LNCaP clone FGC (cell line): ENCODE measurements at regions not wholly inside any gene's neighbourhood (a gene's known extent, or its start where the extent isn't known, plus 50 kb on each side); places are given as distances from the start of the nearest gene placed in this dataset.

ENCODE experiments used
- DNase-seq: peaks from one replicate; pipeline ENCODE4 v3.0.0-alpha.2; 2011; ENCODE audit warnings: low read depth
- H3K4me3 ChIP-seq: 2 replicates; pipeline ENCODE4 v1.5.1; 2011; ENCODE audit warnings: mild to moderate bottlenecking, low read depth, low read length, control low read depth
- CTCF ChIP-seq: IDR thresholded peaks from 2 replicates; pipeline ENCODE4 v1.5.1; 2012; ENCODE audit warnings: mild to moderate bottlenecking; ENCODE audit not compliant: control insufficient read depth, insufficient read depth; ENCODE audit errors: extremely low read depth

GRCh38 chr1:30110846-30111245 lies 612.5 kb downstream of the MATN1 start:
- no peak for TF ChIP-seq CTCF
- no peak for DNase-seq
- no peak overlapping the region for H3K4me3 ChIP-seq

DNA sequence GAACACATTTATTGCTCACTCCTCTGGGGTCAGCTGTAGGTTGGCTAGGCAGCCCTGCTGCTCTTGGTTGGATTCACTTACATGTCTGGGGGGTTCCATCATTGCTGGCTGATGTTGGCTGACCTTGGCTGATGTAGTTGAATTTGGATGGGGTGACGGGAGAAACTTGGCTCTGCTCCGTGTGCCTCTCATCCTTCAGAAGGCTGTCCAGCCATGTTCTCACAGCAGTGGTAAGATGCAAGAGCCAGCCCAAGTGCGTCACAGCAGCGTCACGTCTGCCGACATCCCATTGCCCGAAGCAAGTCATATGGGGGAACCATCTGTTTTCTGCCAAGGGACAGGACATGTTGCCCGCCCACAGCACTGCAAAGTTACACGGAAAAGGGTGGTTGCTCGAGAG lies 613.5 kb downstream of the MATN1 start:
- H3K4me3 ChIP-seq = no peak overlapping the region
- DNase-seq = no peak
- no peak for TF ChIP-seq CTCF

DNA sequence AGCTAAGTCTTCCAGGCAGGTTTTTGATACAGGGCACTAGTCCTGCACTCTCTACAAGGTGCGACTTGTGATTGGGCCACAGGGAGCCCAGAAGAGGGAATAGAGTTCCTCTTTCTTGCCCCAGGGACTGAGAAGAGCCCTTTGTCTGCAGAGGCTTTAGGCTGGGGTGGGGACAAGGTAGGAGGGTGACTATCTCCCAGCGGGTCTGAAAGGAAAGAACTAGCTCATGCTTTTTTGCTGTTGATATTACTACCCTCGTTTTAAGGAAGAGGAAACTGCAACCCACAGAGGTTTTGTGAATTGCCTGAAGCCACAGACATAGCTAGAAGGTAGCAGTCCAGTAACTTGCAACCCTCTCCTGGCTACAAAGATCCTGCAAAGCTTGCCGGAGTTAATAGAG lies 615.2 kb downstream of the MATN1 start:
- no peak overlapping the region for H3K4me3 ChIP-seq
- DNase-seq = no peak
- TF ChIP-seq CTCF = no peak

DNA sequence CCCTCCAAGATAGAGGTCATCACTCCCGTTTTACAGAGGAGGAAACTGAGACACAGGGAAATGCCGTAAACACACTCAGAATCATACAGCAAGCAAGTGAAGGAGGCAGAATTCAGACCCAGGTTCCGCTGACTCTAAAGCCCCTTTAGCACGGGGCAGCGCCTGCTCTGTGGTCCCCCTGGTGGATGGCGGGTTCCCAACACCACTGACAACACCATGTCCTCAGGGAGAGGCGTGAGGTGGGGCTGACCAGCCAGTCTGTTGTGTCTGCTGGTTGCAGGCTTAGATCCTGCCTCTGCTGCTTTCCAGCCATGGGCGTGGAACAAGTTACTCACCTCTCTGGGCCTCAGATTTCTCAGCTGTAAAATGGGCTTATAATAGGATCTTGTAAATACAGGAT lies 617.3 kb downstream of the MATN1 start:
- peak; percentile 42 for TF ChIP-seq CTCF
- no peak for DNase-seq
- no peak overlapping the region for H3K4me3 ChIP-seq

DNA sequence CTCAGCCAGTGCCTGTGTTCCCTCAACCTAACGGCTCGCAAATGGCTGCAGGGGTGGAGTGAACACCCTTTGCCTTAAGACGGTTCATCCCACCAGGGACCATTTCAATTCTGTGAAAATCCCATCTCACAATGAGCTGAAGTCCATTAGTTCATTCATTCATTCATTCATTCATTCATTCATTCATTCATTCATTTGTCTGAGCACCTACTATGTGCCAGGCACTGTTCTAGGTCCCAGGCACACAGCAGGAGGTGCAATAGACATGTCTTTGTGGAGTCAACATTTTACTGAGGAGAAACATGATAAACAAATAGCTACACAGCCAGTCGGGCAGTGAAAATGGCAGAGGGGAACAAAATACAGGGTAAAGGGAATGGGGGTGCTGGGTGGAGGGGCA lies 618.8 kb downstream of the MATN1 start:
- DNase-seq = no peak
- no peak overlapping the region for H3K4me3 ChIP-seq
- TF ChIP-seq CTCF = no peak

- H3K4me3 ChIP-seq = no peak overlapping the region
- TF ChIP-seq CTCF = no peak
- DNase-seq = no peak
These were observed 619.5 kb downstream of the MATN1 start for GRCh38 chr1:30103708-30104411.

- H3K4me3 ChIP-seq = no peak overlapping the region
- TF ChIP-seq CTCF = no peak
- DNase-seq = no peak
These were observed 620.8 kb downstream of the MATN1 start for GRCh38 chr1:30102605-30103004.
